KMS-11 (cell line): ENCODE measurements at regions not wholly inside any gene's neighbourhood (a gene's known extent, or its start where the extent isn't known, plus 50 kb on each side); places are given as distances from the start of the nearest gene placed in this dataset.

Experiments used
- H2AFZ ChIP-seq: fragments of 200-600 bp; sonication (generic); 2 replicates; pipeline ENCODE4 v1.6.1; 2016; ENCODE audit warnings: antibody characterized with exemption, mixed run types, low read depth
- H3K27ac ChIP-seq: fragments of 200-600 bp; sonication (generic); 2 replicates; pipeline ENCODE4 v1.6.1; 2016; ENCODE audit warnings: mild to moderate bottlenecking, mixed run types
- H3K27me3 ChIP-seq: fragments of 200-600 bp; sonication (generic); 2 replicates; pipeline ENCODE4 v1.6.1; 2017; ENCODE audit warnings: mild to moderate bottlenecking, low read depth, mixed run types, moderate library complexity; ENCODE audit not compliant: insufficient read depth
- H3K36me3 ChIP-seq: fragments of 200-600 bp; sonication (generic); 2 replicates; pipeline ENCODE4 v1.6.1; 2017; ENCODE audit warnings: mild to moderate bottlenecking, mixed run types; ENCODE audit not compliant: insufficient read depth
- H3K4me1 ChIP-seq: fragments of 200-600 bp; sonication (generic); 2 replicates; pipeline ENCODE4 v1.6.1; 2016; ENCODE audit warnings: mild to moderate bottlenecking, low read depth, mixed run types; ENCODE audit not compliant: poor library complexity, severe bottlenecking
- H3K4me2 ChIP-seq: fragments of 200-600 bp; sonication (generic); 2 replicates; pipeline ENCODE4 v1.7.0; 2016; ENCODE audit warnings: mild to moderate bottlenecking, mixed run types
- H3K4me3 ChIP-seq: fragments of 200-600 bp; sonication (generic); IDR thresholded peaks from 2 replicates; pipeline ENCODE4 v1.6.1; 2017; ENCODE audit warnings: low read depth, low read length, mixed read lengths; ENCODE audit not compliant: insufficient read depth
- H3K79me2 ChIP-seq: fragments of 200-600 bp; sonication (generic); 2 replicates; pipeline ENCODE4 v1.6.1; 2016; ENCODE audit warnings: low read depth, mixed run types; ENCODE audit not compliant: insufficient read depth
- H3K9ac ChIP-seq: fragments of 200-600 bp; sonication (generic); 2 replicates; pipeline ENCODE4 v1.6.1; 2016; ENCODE audit warnings: mild to moderate bottlenecking, mixed run types
- H4K20me1 ChIP-seq: fragments of 200-600 bp; sonication (generic); 2 replicates; pipeline ENCODE4 v1.6.1; 2016; ENCODE audit warnings: mild to moderate bottlenecking, mixed run types; ENCODE audit not compliant: insufficient read depth
- CTCF ChIP-seq: fragments of 200-600 bp; sonication (generic); conservative IDR thresholded peaks from 2 replicates; pipeline ENCODE4 v1.6.1; 2017; ENCODE audit warnings: low read depth, mild to moderate bottlenecking, antibody characterized with exemption, low read length, moderate library complexity, mixed read lengths

- no peaks in the 10 kb centered on the region for H3K79me2 ChIP-seq
- H3K4me3 ChIP-seq = no peak overlapping the region
- no peak overlapping the region for H2AFZ ChIP-seq
- TF ChIP-seq CTCF = no peak
- H3K27ac ChIP-seq = no peak overlapping the region
- H3K4me1 ChIP-seq = no peaks in the 10 kb centered on the region
- H3K4me2 ChIP-seq = no peak overlapping the region
- H3K9ac ChIP-seq = no peak overlapping the region
- H3K36me3 ChIP-seq = no peaks in the 10 kb centered on the region
- no peaks in the 10 kb centered on the region for H3K27me3 ChIP-seq
- no peaks in the 10 kb centered on the region for H4K20me1 ChIP-seq
Measured at GRCh38 chr2:63786471-63786870, 55.2 kb upstream of the UGP2 start.

GRCh38 chr2:63788071-63788470, 53.6 kb upstream of the UGP2 start:
- H3K79me2 ChIP-seq = no peaks in the 10 kb centered on the region
- H3K4me3 ChIP-seq = no peak overlapping the region
- no peaks in the 10 kb centered on the region for H3K27me3 ChIP-seq
- H4K20me1 ChIP-seq = no peaks in the 10 kb centered on the region
- no peaks in the 10 kb centered on the region for H3K36me3 ChIP-seq
- no peak overlapping the region for H3K9ac ChIP-seq
- H3K4me2 ChIP-seq = no peak overlapping the region
- H2AFZ ChIP-seq = no peak overlapping the region
- no peak overlapping the region for H3K27ac ChIP-seq
- no peaks in the 10 kb centered on the region for H3K4me1 ChIP-seq
- no peak for TF ChIP-seq CTCF

- Histone ChIP-seq H3K4me1 (no peaks in the 10 kb centered on the region), H3K4me2 (no peak overlapping the region)
Measured at GRCh38 chr2:63789338-63790020, 52.2 kb upstream of the UGP2 start.

GRCh38 chr2:63790491-63790890, 51.2 kb upstream of the UGP2 start:
- Histone ChIP-seq H3K4me3 (no peak overlapping the region), H2AFZ (no peak overlapping the region), H3K27ac (no peak overlapping the region), H3K27me3 (no peaks in the 10 kb centered on the region), H3K4me2 (no peak overlapping the region), H3K79me2 (no peaks in the 10 kb centered on the region), H3K4me1 (no peaks in the 10 kb centered on the region), H3K36me3 (no peaks in the 10 kb centered on the region), H3K9ac (no peak overlapping the region), H4K20me1 (no peaks in the 10 kb centered on the region)
- TF ChIP-seq CTCF = no peak

More at GRCh38 chr2:63789338-63790020, 52.2 kb upstream of the UGP2 start:
- Histone ChIP-seq H3K79me2 (no peaks in the 10 kb centered on the region), H3K9ac (no peak overlapping the region), H3K4me3 (no peak overlapping the region), H3K27ac (no peak overlapping the region), H2AFZ (no peak overlapping the region), H3K36me3 (no peaks in the 10 kb centered on the region), H4K20me1 (no peaks in the 10 kb centered on the region), H3K27me3 (no peaks in the 10 kb centered on the region)
- TF ChIP-seq CTCF = no peak
